NK-92 treated with Interleukin-12 subunit alpha and Interleukin-12 subunit beta, amount 100 ng/mL, for 24 hours (cell line): ENCODE measurements at regions not wholly inside any gene's neighbourhood (a gene's known extent, or its start where the extent isn't known, plus 50 kb on each side); places are given as distances from the start of the nearest gene placed in this dataset.

Source experiments
- DNase-seq: peaks from one replicate; lab custom pipeline; 2025; lab: John Stamatoyannopoulos, UW

DNA sequence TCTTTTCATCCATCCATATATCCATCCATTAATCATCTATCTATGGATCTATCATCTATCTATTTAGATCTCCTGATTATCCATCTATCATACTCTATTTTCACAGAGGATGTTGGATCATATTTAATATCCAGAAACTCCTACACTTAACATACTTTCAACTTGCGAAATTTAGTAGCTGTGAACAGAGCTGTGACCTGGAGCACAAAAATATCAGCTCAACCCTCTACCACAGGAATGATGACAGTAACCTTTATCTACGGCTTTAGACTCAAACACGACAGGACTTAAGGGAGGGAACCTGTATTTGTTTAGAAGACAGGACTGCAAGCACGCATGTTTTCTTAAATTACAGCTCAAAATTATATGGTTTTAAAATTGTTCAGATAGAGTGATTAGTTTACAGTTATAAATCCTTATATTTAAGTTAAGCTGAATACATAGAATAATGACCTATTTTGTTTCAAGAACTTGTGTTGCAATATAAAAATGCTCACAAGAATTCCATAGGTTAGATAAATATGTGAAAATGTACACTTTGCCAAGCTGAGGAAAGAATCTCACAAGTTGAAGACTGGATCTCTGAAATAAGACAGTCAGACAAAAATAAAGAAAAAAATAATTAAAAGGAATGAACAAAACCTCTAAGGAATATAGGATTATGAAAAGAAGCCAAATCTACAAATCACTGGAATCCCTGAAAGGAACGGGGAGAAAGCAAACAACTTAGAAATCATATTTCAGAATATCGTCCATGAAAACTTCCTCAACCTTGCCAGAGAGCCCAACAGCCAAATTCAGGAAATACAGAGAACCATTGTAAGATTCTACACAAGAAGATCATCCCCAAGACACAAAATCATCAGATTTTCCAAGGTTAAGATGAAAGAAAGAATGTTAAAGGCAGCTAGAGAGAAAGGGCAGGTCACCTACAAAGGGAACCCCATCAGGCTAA is 142.0 kb downstream of the COL6A3 start:
- DNase-seq, result no peak
